ENCODE measurements at regions not wholly inside any gene's neighbourhood (a gene's known extent, or its start where the extent isn't known, plus 50 kb on each side); places are given as distances from the start of the nearest gene placed in this dataset.

GRCh38 chr11:35058669-35059434, 80.1 kb upstream of the CD44 start:
- Histone ChIP-seq H2AFZ (ENCODE audit: insufficient read depth, low read length, poor library complexity) (no peak overlapping the region), H2BK12ac (ENCODE audit: low read length) (no peak overlapping the region), H3K27me3 (ENCODE audit: insufficient read depth, low read length) (no peaks in the 10 kb centered on the region), H3K79me2 (ENCODE audit: control insufficient read depth, insufficient read depth, low read length, poor library complexity) (no peaks in the 10 kb centered on the region), H3K36me3 (ENCODE audit: control insufficient read depth in 1 of 2, insufficient read depth in 2 of 2, low read length in 2 of 2) (no peaks in the 10 kb centered on the region), H4K8ac (ENCODE audit: low read depth, low read length) (no peak overlapping the region), H3K23ac (ENCODE audit: low read length) (no peak overlapping the region), H4K91ac (ENCODE audit: low read depth, low read length) (no peak overlapping the region), H2AK5ac (ENCODE audit: low read length) (no peak overlapping the region), H3K4me1 (ENCODE audit: control insufficient read depth in 1 of 2, insufficient read depth in 2 of 2, low read length in 2 of 2) (no peaks in the 10 kb centered on the region), H3K27ac (ENCODE audit: low read depth, low read length) (no peak overlapping the region), H3K18ac (ENCODE audit: low read length) (no peak overlapping the region), H2BK120ac (ENCODE audit: insufficient read depth, low read length, poor library complexity) (no peak overlapping the region), H3K4ac (ENCODE audit: low read depth, low read length) (no peak overlapping the region), H4K12ac (ENCODE audit: low read depth, low read length) (no peak overlapping the region), H3K79me1 (ENCODE audit: low read length) (no peaks in the 10 kb centered on the region), H3K14ac (ENCODE audit: low read length) (no peak overlapping the region), H3K9me3 (ENCODE audit: insufficient read depth, low read depth, low read length) (no peaks in the 10 kb centered on the region), H3K9ac (ENCODE audit: low read length) (no peak overlapping the region), H3K4me2 (ENCODE audit: low read length) (no peak overlapping the region), H2BK5ac (ENCODE audit: low read depth, low read length, poor library complexity) (no peak overlapping the region), H3K4me3 (ENCODE audit: low read depth, low read length) (no peak overlapping the region)
- WGBS (ENCODE audit: extremely low coverage, insufficient coverage, insufficient read length), result no CpG with 5 or more reads among the region's 5 CpGs
- DNase-seq, result no peak

GRCh38 chr11:35061516-35062440, 77.2 kb upstream of the CD44 start:
- no CpG with 5 or more reads among the region's 5 CpGs for WGBS (ENCODE audit: extremely low coverage, insufficient coverage, insufficient read length)

GRCh38 chr11:35063488-35063931, 75.5 kb upstream of the CD44 start:
- Histone ChIP-seq H3K18ac (ENCODE audit: low read length) (no peak overlapping the region), H3K79me2 (ENCODE audit: control insufficient read depth, insufficient read depth, low read length, poor library complexity) (no peaks in the 10 kb centered on the region), H3K4me1 (ENCODE audit: control insufficient read depth in 1 of 2, insufficient read depth in 2 of 2, low read length in 2 of 2) (no peaks in the 10 kb centered on the region), H2AK5ac (ENCODE audit: low read length) (no peak overlapping the region), H3K4me3 (ENCODE audit: low read depth, low read length) (no peak overlapping the region), H2AFZ (ENCODE audit: insufficient read depth, low read length, poor library complexity) (no peak overlapping the region), H2BK5ac (ENCODE audit: low read depth, low read length, poor library complexity) (no peak overlapping the region), H4K8ac (ENCODE audit: low read depth, low read length) (no peak overlapping the region), H3K9ac (ENCODE audit: low read length) (no peak overlapping the region), H3K9me3 (ENCODE audit: insufficient read depth, low read depth, low read length) (no peaks in the 10 kb centered on the region), H3K27me3 (ENCODE audit: insufficient read depth, low read length) (peaks cover 2% of the 10 kb centered on the region), H4K12ac (ENCODE audit: low read depth, low read length) (no peak overlapping the region), H2BK12ac (ENCODE audit: low read length) (no peak overlapping the region), H2BK120ac (ENCODE audit: insufficient read depth, low read length, poor library complexity) (no peak overlapping the region), H3K79me1 (ENCODE audit: low read length) (no peaks in the 10 kb centered on the region), H3K36me3 (ENCODE audit: control insufficient read depth in 1 of 2, insufficient read depth in 2 of 2, low read length in 2 of 2) (no peaks in the 10 kb centered on the region), H3K14ac (ENCODE audit: low read length) (no peak overlapping the region), H3K4ac (ENCODE audit: low read depth, low read length) (no peak overlapping the region), H3K27ac (ENCODE audit: low read depth, low read length) (no peak overlapping the region), H4K91ac (ENCODE audit: low read depth, low read length) (no peak overlapping the region), H3K4me2 (ENCODE audit: low read length) (no peak overlapping the region), H3K23ac (ENCODE audit: low read length) (no peak overlapping the region)
- no CpG with 5 or more reads among the region's 6 CpGs for WGBS (ENCODE audit: extremely low coverage, insufficient coverage, insufficient read length)
- DNase-seq, result no peak

More at GRCh38 chr11:35061516-35062440, 77.2 kb upstream of the CD44 start:
- H3K27me3 ChIP-seq (ENCODE audit: insufficient read depth, low read length), result peaks cover 2% of the 10 kb centered on the region
- H3K18ac ChIP-seq (ENCODE audit: low read length), result no peak overlapping the region
- no peaks in the 10 kb centered on the region for H3K9me3 ChIP-seq (ENCODE audit: insufficient read depth, low read depth, low read length)
- no peak overlapping the region for H4K91ac ChIP-seq (ENCODE audit: low read depth, low read length)
- H3K4me3 ChIP-seq (ENCODE audit: low read depth, low read length), result no peak overlapping the region
- H3K4ac ChIP-seq (ENCODE audit: low read depth, low read length), result no peak overlapping the region
- H3K79me2 ChIP-seq (ENCODE audit: control insufficient read depth, insufficient read depth, low read length, poor library complexity), result no peaks in the 10 kb centered on the region
- H2BK120ac ChIP-seq (ENCODE audit: insufficient read depth, low read length, poor library complexity), result no peak overlapping the region
- H3K4me2 ChIP-seq (ENCODE audit: low read length), result no peak overlapping the region
- H2BK5ac ChIP-seq (ENCODE audit: low read depth, low read length, poor library complexity), result no peak overlapping the region
- no peak overlapping the region for H2AK5ac ChIP-seq (ENCODE audit: low read length)
- H4K8ac ChIP-seq (ENCODE audit: low read depth, low read length), result no peak overlapping the region
- H3K4me1 ChIP-seq (ENCODE audit: control insufficient read depth in 1 of 2, insufficient read depth in 2 of 2, low read length in 2 of 2), result no peaks in the 10 kb centered on the region
- no peak overlapping the region for H2AFZ ChIP-seq (ENCODE audit: insufficient read depth, low read length, poor library complexity)
- no peak for DNase-seq
- no peak overlapping the region for H4K12ac ChIP-seq (ENCODE audit: low read depth, low read length)
- no peak overlapping the region for H2BK12ac ChIP-seq (ENCODE audit: low read length)
- no peak overlapping the region for H3K23ac ChIP-seq (ENCODE audit: low read length)
- H3K79me1 ChIP-seq (ENCODE audit: low read length), result no peaks in the 10 kb centered on the region
- no peak overlapping the region for H3K9ac ChIP-seq (ENCODE audit: low read length)
- H3K27ac ChIP-seq (ENCODE audit: low read depth, low read length), result no peak overlapping the region
- H3K14ac ChIP-seq (ENCODE audit: low read length), result no peak overlapping the region
- H3K36me3 ChIP-seq (ENCODE audit: control insufficient read depth in 1 of 2, insufficient read depth in 2 of 2, low read length in 2 of 2), result no peaks in the 10 kb centered on the region

GRCh38 chr11:35064114-35064800, 74.7 kb upstream of the CD44 start:
- no peak overlapping the region for H3K9ac ChIP-seq (ENCODE audit: low read length)
- H3K36me3 ChIP-seq (ENCODE audit: control insufficient read depth in 1 of 2, insufficient read depth in 2 of 2, low read length in 2 of 2), result no peaks in the 10 kb centered on the region
- peaks cover 2% of the 10 kb centered on the region for H3K27me3 ChIP-seq (ENCODE audit: insufficient read depth, low read length)
- H3K14ac ChIP-seq (ENCODE audit: low read length), result no peak overlapping the region
- no peak overlapping the region for H2AK5ac ChIP-seq (ENCODE audit: low read length)
- H3K23ac ChIP-seq (ENCODE audit: low read length), result no peak overlapping the region
- DNase-seq, result no peak
- H3K4ac ChIP-seq (ENCODE audit: low read depth, low read length), result no peak overlapping the region
- no peak overlapping the region for H4K8ac ChIP-seq (ENCODE audit: low read depth, low read length)
- H4K12ac ChIP-seq (ENCODE audit: low read depth, low read length), result no peak overlapping the region
- no peaks in the 10 kb centered on the region for H3K4me1 ChIP-seq (ENCODE audit: control insufficient read depth in 1 of 2, insufficient read depth in 2 of 2, low read length in 2 of 2)
- H3K79me1 ChIP-seq (ENCODE audit: low read length), result no peaks in the 10 kb centered on the region
- H3K18ac ChIP-seq (ENCODE audit: low read length), result no peak overlapping the region
- H2BK5ac ChIP-seq (ENCODE audit: low read depth, low read length, poor library complexity), result no peak overlapping the region
- no peak overlapping the region for H3K4me3 ChIP-seq (ENCODE audit: low read depth, low read length)
- no peak overlapping the region for H4K91ac ChIP-seq (ENCODE audit: low read depth, low read length)
- no peak overlapping the region for H3K27ac ChIP-seq (ENCODE audit: low read depth, low read length)
- H2BK12ac ChIP-seq (ENCODE audit: low read length), result no peak overlapping the region
- WGBS (ENCODE audit: extremely low coverage, insufficient coverage, insufficient read length), result no CpG with 5 or more reads among the region's 8 CpGs
- no peaks in the 10 kb centered on the region for H3K79me2 ChIP-seq (ENCODE audit: control insufficient read depth, insufficient read depth, low read length, poor library complexity)
- no peaks in the 10 kb centered on the region for H3K9me3 ChIP-seq (ENCODE audit: insufficient read depth, low read depth, low read length)
- no peak overlapping the region for H2AFZ ChIP-seq (ENCODE audit: insufficient read depth, low read length, poor library complexity)
- H3K4me2 ChIP-seq (ENCODE audit: low read length), result no peak overlapping the region
- H2BK120ac ChIP-seq (ENCODE audit: insufficient read depth, low read length, poor library complexity), result no peak overlapping the region

Measured in trophoblast cell (in vitro differentiated cells and primary cell).